Natural killer cell treated with Interleukin-12 subunit alpha and Interleukin-12 subunit beta and Interleukin-15 and Interleukin-18, amount 100 ng/mL, for 72 hours (primary cell): ENCODE measurements at regions not wholly inside any gene's neighbourhood (a gene's known extent, or its start where the extent isn't known, plus 50 kb on each side); places are given as distances from the start of the nearest gene placed in this dataset.

Experiments
- ATAC-seq, 2 donors: fragments of 150-1000 bp; cut with Tn5 transposase in 1 of 2; sonication (Bioruptor Pico), chemical (Tn5 transposase) in 1 of 2; 2 replicates each; pipeline ENCODE4 v1.10.0; 2021
- DNase-seq: peaks from one replicate; pipeline ENCODE4 v3.0.0; 2022; ENCODE audit warnings: low spot score
- H3K27ac Mint-ChIP-seq, 2 donors: 1 replicate in 1 of 2; 2 replicates in 1 of 2; pipeline ENCODE4 v1.8.0; 2022; ENCODE audit warnings: mixed read lengths in 2 of 2, mild to moderate bottlenecking in 1 of 2, moderate library complexity in 1 of 2
- H3K27me3 Mint-ChIP-seq, 2 donors: 1 replicate in 1 of 2; 2 replicates in 1 of 2; pipeline ENCODE4 v1.8.0; 2022; ENCODE audit warnings: mixed read lengths in 2 of 2
- H3K36me3 Mint-ChIP-seq: one replicate; pipeline ENCODE4 v1.8.0; 2022; ENCODE audit warnings: mixed read lengths
- H3K4me1 Mint-ChIP-seq, 2 donors: 1 replicate in 1 of 2; 2 replicates in 1 of 2; pipeline ENCODE4 v1.8.0; 2022; ENCODE audit warnings: low read depth in 2 of 2, mixed read lengths in 2 of 2, mild to moderate bottlenecking in 1 of 2
- H3K4me3 Mint-ChIP-seq: one replicate; pipeline ENCODE4 v1.8.0; 2022; ENCODE audit warnings: mixed read lengths
- H3K9me3 Mint-ChIP-seq: 2 replicates; pipeline ENCODE4 v1.8.0; 2022; ENCODE audit warnings: mixed read lengths

- Mint-ChIP-seq H3K9me3 (no peaks in the 10 kb centered on the region), H3K4me1 (peaks cover 0 to 4% of the 10 kb centered on the region in 2 donors), H3K4me3 (no peak overlapping the region), H3K27ac (no peak overlapping the region), H3K36me3 (no peaks in the 10 kb centered on the region), H3K27me3 (peaks cover 16 to 29% of the 10 kb centered on the region in 2 donors)
- ATAC-seq: no peak
- no peak for DNase-seq
Measured at GRCh38 chr21:32136546-32136945, 142.3 kb downstream of the MIS18A start.

GRCh38 chr21:32135401-32136363, 143.2 kb downstream of the MIS18A start:
- peaks cover 22 to 36% of the 10 kb centered on the region in 2 donors for H3K27me3 Mint-ChIP-seq
- H3K4me3 Mint-ChIP-seq: no peak overlapping the region
- ATAC-seq (no peak), DNase-seq (no peak)
- no peak overlapping the region for H3K27ac Mint-ChIP-seq
- peaks cover 3% of the 10 kb centered on the region for H3K9me3 Mint-ChIP-seq
- peaks cover 0 to 4% of the 10 kb centered on the region in 2 donors for H3K4me1 Mint-ChIP-seq
- H3K36me3 Mint-ChIP-seq: no peaks in the 10 kb centered on the region

- Mint-ChIP-seq H3K4me3 (no peak overlapping the region), H3K9me3 (peaks cover 3% of the 10 kb centered on the region), H3K36me3 (no peaks in the 10 kb centered on the region), H3K4me1 (peaks cover 0 to 4% of the 10 kb centered on the region in 2 donors), H3K27me3 (peaks cover 22 to 36% of the 10 kb centered on the region in 2 donors), H3K27ac (no peak overlapping the region)
- DNase-seq (no peak), ATAC-seq (peak in 1 of 2 donors; percentile 31)
Measured at GRCh38 chr21:32134441-32135130, 144.3 kb downstream of the MIS18A start.

- H3K27me3 Mint-ChIP-seq: peaks cover 24 to 40% of the 10 kb centered on the region in 2 donors
- H3K27ac Mint-ChIP-seq: no peak overlapping the region
- no peak for ATAC-seq
- no peak overlapping the region for H3K4me3 Mint-ChIP-seq
- peaks cover 3% of the 10 kb centered on the region for H3K9me3 Mint-ChIP-seq
- peaks cover 0 to 4% of the 10 kb centered on the region in 2 donors for H3K4me1 Mint-ChIP-seq
- no peaks in the 10 kb centered on the region for H3K36me3 Mint-ChIP-seq
- no peak for DNase-seq
Measured at GRCh38 chr21:32132881-32133280, 146.0 kb downstream of the MIS18A start.

GRCh38 chr21:32132409-32132808, 146.4 kb downstream of the MIS18A start:
- Mint-ChIP-seq H3K27ac (no peak overlapping the region), H3K36me3 (no peaks in the 10 kb centered on the region), H3K4me3 (no peak overlapping the region), H3K27me3 (peaks cover 25 to 40% of the 10 kb centered on the region in 2 donors), H3K9me3 (peaks cover 3% of the 10 kb centered on the region), H3K4me1 (peaks cover 0 to 2% of the 10 kb centered on the region in 2 donors)
- no peak for DNase-seq
- no peak for ATAC-seq

- peaks cover 24 to 36% of the 10 kb centered on the region in 2 donors for H3K27me3 Mint-ChIP-seq
- no peak overlapping the region for H3K4me3 Mint-ChIP-seq
- H3K9me3 Mint-ChIP-seq: peaks cover 3% of the 10 kb centered on the region
- no peak for DNase-seq
- ATAC-seq: no peak
- H3K36me3 Mint-ChIP-seq: no peaks in the 10 kb centered on the region
- H3K4me1 Mint-ChIP-seq: no peaks in the 10 kb centered on the region
- H3K27ac Mint-ChIP-seq: no peak overlapping the region
Measured at GRCh38 chr21:32131960-32132359, 146.9 kb downstream of the MIS18A start.

- H3K9me3 Mint-ChIP-seq: peaks cover 3% of the 10 kb centered on the region
- ATAC-seq: no peak
- H3K27ac Mint-ChIP-seq: no peak overlapping the region
- no peak for DNase-seq
- no peak overlapping the region for H3K4me3 Mint-ChIP-seq
- no peaks in the 10 kb centered on the region for H3K36me3 Mint-ChIP-seq
- H3K4me1 Mint-ChIP-seq: no peaks in the 10 kb centered on the region
- H3K27me3 Mint-ChIP-seq: peaks cover 24 to 35% of the 10 kb centered on the region in 2 donors
Measured at GRCh38 chr21:32131164-32131563, 147.7 kb downstream of the MIS18A start.

GRCh38 chr21:32130031-32130891, 148.6 kb downstream of the MIS18A start:
- peaks cover 24 to 28% of the 10 kb centered on the region in 2 donors for H3K27me3 Mint-ChIP-seq

GRCh38 chr21:32127081-32127480, 151.8 kb downstream of the MIS18A start:
- no peak overlapping the region for H3K27ac Mint-ChIP-seq
- no peaks in the 10 kb centered on the region for H3K36me3 Mint-ChIP-seq
- no peak overlapping the region for H3K4me3 Mint-ChIP-seq
- peaks cover 3% of the 10 kb centered on the region for H3K9me3 Mint-ChIP-seq
- ATAC-seq: no peak
- no peaks in the 10 kb centered on the region for H3K4me1 Mint-ChIP-seq
- peaks cover 17 to 43% of the 10 kb centered on the region in 2 donors for H3K27me3 Mint-ChIP-seq
- DNase-seq: no peak

More at GRCh38 chr21:32130031-32130891, 148.6 kb downstream of the MIS18A start:
- no peak for ATAC-seq
- DNase-seq: no peak
- H3K4me1 Mint-ChIP-seq: no peaks in the 10 kb centered on the region
- H3K36me3 Mint-ChIP-seq: no peaks in the 10 kb centered on the region
- peaks cover 3% of the 10 kb centered on the region for H3K9me3 Mint-ChIP-seq
- no peak overlapping the region for H3K4me3 Mint-ChIP-seq
- H3K27ac Mint-ChIP-seq: no peak overlapping the region

- no peak overlapping the region for H3K4me3 Mint-ChIP-seq
- H3K4me1 Mint-ChIP-seq: no peaks in the 10 kb centered on the region
- H3K27ac Mint-ChIP-seq: no peak overlapping the region
- no peak for DNase-seq
- no peaks in the 10 kb centered on the region for H3K9me3 Mint-ChIP-seq
- no peak for ATAC-seq
- H3K36me3 Mint-ChIP-seq: no peaks in the 10 kb centered on the region
- peaks cover 15 to 39% of the 10 kb centered on the region in 2 donors for H3K27me3 Mint-ChIP-seq
Measured at GRCh38 chr21:32122082-32122481, 156.8 kb downstream of the MIS18A start.

GRCh38 chr21:32120230-32120629, 158.6 kb downstream of the MIS18A start:
- Mint-ChIP-seq H3K4me1 (no peaks in the 10 kb centered on the region), H3K27me3 (peaks cover 12 to 39% of the 10 kb centered on the region in 2 donors), H3K9me3 (no peaks in the 10 kb centered on the region), H3K27ac (no peak overlapping the region), H3K4me3 (no peak overlapping the region), H3K36me3 (no peaks in the 10 kb centered on the region)
- no peak for ATAC-seq
- no peak for DNase-seq

GRCh38 chr21:32119811-32120210, 159.0 kb downstream of the MIS18A start:
- ATAC-seq (no peak), DNase-seq (no peak)
- Mint-ChIP-seq H3K27ac (no peak overlapping the region), H3K4me3 (no peak overlapping the region), H3K36me3 (no peaks in the 10 kb centered on the region), H3K9me3 (no peaks in the 10 kb centered on the region), H3K4me1 (no peaks in the 10 kb centered on the region), H3K27me3 (peaks cover 12 to 38% of the 10 kb centered on the region in 2 donors)

- peaks cover 12 to 34% of the 10 kb centered on the region in 2 donors for H3K27me3 Mint-ChIP-seq
- no peaks in the 10 kb centered on the region for H3K36me3 Mint-ChIP-seq
- no peaks in the 10 kb centered on the region for H3K9me3 Mint-ChIP-seq
- H3K4me3 Mint-ChIP-seq: no peak overlapping the region
- no peaks in the 10 kb centered on the region for H3K4me1 Mint-ChIP-seq
- H3K27ac Mint-ChIP-seq: no peak overlapping the region
- DNase-seq (no peak), ATAC-seq (no peak)
Measured at GRCh38 chr21:32119389-32119788, 159.5 kb downstream of the MIS18A start.
